Uterus (tissue), 2 donors: ENCODE measurements at regions not wholly inside any gene's neighbourhood (a gene's known extent, or its start where the extent isn't known, plus 50 kb on each side); places are given as distances from the start of the nearest gene placed in this dataset.

Experiments
- POLR2A ChIP-seq, 2 donors: fragments of 450-650 bp; IDR thresholded peaks; one replicate each; pipeline ENCODE4 v1.6.1; 2016; ENCODE audit warnings: antibody characterized with exemption in 2 of 2, mild to moderate bottlenecking in 1 of 2, moderate library complexity in 1 of 2
- TF ChIP-seq, protein P1 (sequence below), 4 experiments: fragments of 200-600 bp in 2 of 4; fragments of 450-650 bp in 2 of 4; sonication (generic) in 2 of 4; IDR thresholded peaks; one replicate each; pipeline ENCODE4 v1.5.1; 2016 to 2019; ENCODE audit warnings: antibody characterized with exemption in 4 of 4, mild to moderate bottlenecking in 2 of 4, moderate library complexity in 1 of 4

GRCh38 chr18:980586-980985 lies 75.9 kb downstream of the ADCYAP1 start:
- TF ChIP-seq, protein P1, sequence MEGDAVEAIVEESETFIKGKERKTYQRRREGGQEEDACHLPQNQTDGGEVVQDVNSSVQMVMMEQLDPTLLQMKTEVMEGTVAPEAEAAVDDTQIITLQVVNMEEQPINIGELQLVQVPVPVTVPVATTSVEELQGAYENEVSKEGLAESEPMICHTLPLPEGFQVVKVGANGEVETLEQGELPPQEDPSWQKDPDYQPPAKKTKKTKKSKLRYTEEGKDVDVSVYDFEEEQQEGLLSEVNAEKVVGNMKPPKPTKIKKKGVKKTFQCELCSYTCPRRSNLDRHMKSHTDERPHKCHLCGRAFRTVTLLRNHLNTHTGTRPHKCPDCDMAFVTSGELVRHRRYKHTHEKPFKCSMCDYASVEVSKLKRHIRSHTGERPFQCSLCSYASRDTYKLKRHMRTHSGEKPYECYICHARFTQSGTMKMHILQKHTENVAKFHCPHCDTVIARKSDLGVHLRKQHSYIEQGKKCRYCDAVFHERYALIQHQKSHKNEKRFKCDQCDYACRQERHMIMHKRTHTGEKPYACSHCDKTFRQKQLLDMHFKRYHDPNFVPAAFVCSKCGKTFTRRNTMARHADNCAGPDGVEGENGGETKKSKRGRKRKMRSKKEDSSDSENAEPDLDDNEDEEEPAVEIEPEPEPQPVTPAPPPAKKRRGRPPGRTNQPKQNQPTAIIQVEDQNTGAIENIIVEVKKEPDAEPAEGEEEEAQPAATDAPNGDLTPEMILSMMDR (IDR thresholded peaks at IDR 0.05): no peak
- TF ChIP-seq POLR2A (IDR thresholded peaks at IDR 0.05): no peak
